Left lung (tissue), 4 donors: ENCODE measurements at regions not wholly inside any gene's neighbourhood (a gene's known extent, or its start where the extent isn't known, plus 50 kb on each side); places are given as distances from the start of the nearest gene placed in this dataset.

Source experiments
- ATAC-seq: fragments of 200-7000 bp; cut with Tn5 transposase; one replicate; pipeline ENCODE4 v1.9.1; 2020; ENCODE audit warnings: moderate library complexity
- DNase-seq, 4 donors: peaks; one replicate each; pipeline ENCODE4 v3.0.0-alpha.2; 2013 to 2020
- H3K27ac ChIP-seq, 2 donors: fragments of 200-600 bp; sonication (generic) in 1 of 2; one replicate each; pipeline versions ENCODE4 v1.5.0 to v1.8.0; 2020 to 2021
- H3K27me3 ChIP-seq, 2 donors: fragments of 200-600 bp; sonication (generic) in 1 of 2; one replicate each; pipeline versions ENCODE4 v1.5.0 to v1.8.0; 2020 to 2021
- H3K36me3 ChIP-seq, 2 donors: fragments of 200-600 bp; sonication (generic) in 1 of 2; one replicate each; pipeline versions ENCODE4 v1.5.0 to v1.8.0; 2020 to 2021
- H3K4me1 ChIP-seq, 2 donors: fragments of 200-600 bp; one replicate each; pipeline ENCODE4 v1.8.0; 2021
- H3K4me3 ChIP-seq, 2 donors: fragments of 200-600 bp; sonication (generic) in 1 of 2; one replicate each; pipeline versions ENCODE4 v1.5.0 to v1.8.0; 2020 to 2021; ENCODE audit warnings: mild to moderate bottlenecking in 1 of 2
- H3K9me3 ChIP-seq, 2 donors: fragments of 200-600 bp; sonication (generic) in 1 of 2; one replicate each; pipeline versions ENCODE4 v1.5.0 to v1.8.0; 2020 to 2021
- intact Hi-C, 2 donors: fragments of 100-400 bp; cut with DNase I; formaldehyde crosslinking; loops; one replicate each; pipeline versions ENCODE4 v1.11.2 to v1.14.2; 2022
- TF ChIP-seq, protein P1 (sequence below), 2 donors: fragments of 200-600 bp; sonication (generic) in 1 of 2; IDR thresholded peaks; one replicate each; pipeline versions ENCODE4 v1.5.0 to v1.8.0; 2021; ENCODE audit warnings: antibody characterized with exemption in 2 of 2
- donor health status: DM: no; HTN: yes; CAD: no.
- donor health status: DM: no; HTN: no; CAD: no.

DNA sequence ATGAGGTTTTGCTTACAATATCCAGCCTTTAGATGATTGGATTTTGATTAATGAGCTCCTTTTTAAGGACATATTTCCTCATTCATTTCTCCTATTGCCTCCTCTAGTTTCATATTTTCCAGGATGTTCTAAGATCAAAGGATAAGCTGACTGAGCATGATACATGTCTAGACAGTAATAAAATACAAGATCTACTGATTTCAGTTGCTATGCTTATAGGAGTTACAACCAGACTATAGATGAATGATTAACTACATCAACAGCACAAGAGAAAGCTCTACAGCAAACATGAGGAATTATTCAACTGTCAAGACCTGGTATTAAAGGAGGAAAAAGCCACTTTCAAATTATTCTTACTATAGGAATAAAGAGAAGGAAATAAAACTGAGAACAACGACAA lies 85.0 kb upstream of the LINC00305 start:
- no peak for DNase-seq
- ATAC-seq = no peak
- intact Hi-C loops = no loop called here
- H3K27me3 ChIP-seq = no peaks in the 10 kb centered on the region
- TF ChIP-seq, protein P1, sequence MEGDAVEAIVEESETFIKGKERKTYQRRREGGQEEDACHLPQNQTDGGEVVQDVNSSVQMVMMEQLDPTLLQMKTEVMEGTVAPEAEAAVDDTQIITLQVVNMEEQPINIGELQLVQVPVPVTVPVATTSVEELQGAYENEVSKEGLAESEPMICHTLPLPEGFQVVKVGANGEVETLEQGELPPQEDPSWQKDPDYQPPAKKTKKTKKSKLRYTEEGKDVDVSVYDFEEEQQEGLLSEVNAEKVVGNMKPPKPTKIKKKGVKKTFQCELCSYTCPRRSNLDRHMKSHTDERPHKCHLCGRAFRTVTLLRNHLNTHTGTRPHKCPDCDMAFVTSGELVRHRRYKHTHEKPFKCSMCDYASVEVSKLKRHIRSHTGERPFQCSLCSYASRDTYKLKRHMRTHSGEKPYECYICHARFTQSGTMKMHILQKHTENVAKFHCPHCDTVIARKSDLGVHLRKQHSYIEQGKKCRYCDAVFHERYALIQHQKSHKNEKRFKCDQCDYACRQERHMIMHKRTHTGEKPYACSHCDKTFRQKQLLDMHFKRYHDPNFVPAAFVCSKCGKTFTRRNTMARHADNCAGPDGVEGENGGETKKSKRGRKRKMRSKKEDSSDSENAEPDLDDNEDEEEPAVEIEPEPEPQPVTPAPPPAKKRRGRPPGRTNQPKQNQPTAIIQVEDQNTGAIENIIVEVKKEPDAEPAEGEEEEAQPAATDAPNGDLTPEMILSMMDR (IDR thresholded peaks at IDR 0.05) = no peak
- H3K4me3 ChIP-seq = no peak overlapping the region
- peaks cover 0 to 3% of the 10 kb centered on the region in 2 donors for H3K9me3 ChIP-seq
- no peak overlapping the region for H3K27ac ChIP-seq
- no peaks in the 10 kb centered on the region for H3K4me1 ChIP-seq
- no peaks in the 10 kb centered on the region for H3K36me3 ChIP-seq

DNA sequence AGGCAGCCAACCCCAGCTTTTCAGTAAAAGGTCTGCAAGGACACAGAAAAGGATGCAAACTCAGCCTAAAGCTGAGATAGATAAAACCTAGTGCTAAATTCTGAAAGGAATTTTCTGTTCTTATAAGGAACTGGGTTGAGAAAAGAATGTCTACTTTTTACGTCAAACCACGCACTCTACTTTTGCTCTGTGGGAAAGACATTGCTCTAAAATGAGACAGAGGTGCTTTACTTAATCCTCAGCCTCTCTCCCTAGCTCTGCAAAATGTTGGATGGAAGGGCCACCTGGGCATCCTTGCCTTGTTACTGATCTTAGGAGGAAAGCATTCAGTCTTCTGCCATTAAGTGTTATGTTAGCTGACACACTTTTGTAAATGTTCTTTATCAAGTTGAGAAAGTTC lies 72.1 kb upstream of the LINC00305 start:
- Histone ChIP-seq H3K27me3 (no peaks in the 10 kb centered on the region), H3K27ac (no peak overlapping the region), H3K9me3 (no peaks in the 10 kb centered on the region), H3K4me1 (no peaks in the 10 kb centered on the region), H3K36me3 (no peaks in the 10 kb centered on the region), H3K4me3 (no peak overlapping the region)
- TF ChIP-seq, protein P1 (IDR thresholded peaks at IDR 0.05) = no peak
- intact Hi-C loops = no loop called here
- DNase-seq (no peak), ATAC-seq (no peak)

DNA sequence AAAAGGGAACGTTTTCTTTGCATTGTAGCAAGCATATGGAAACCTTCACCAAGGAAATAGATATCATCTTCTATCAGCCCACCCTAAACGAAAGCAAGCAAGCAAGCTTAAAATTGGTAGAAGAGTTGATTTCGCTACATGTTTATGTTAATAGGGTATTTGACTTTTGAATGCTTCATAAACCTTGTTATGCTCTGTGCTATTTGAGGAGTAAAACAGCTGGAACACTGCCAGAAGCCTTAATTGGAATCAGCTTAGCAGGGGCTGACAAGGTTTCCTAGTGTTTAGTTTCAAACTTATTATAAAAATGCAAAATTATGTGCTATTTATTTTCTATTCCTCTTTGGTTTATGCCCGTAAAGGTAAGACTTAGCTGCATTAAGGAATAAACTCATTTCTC lies 70.6 kb upstream of the LINC00305 start:
- intact Hi-C loops = no loop called here
- Histone ChIP-seq H3K36me3 (no peaks in the 10 kb centered on the region), H3K4me3 (no peak overlapping the region), H3K4me1 (no peaks in the 10 kb centered on the region), H3K9me3 (no peaks in the 10 kb centered on the region), H3K27ac (no peak overlapping the region), H3K27me3 (no peaks in the 10 kb centered on the region)
- DNase-seq (no peak), ATAC-seq (no peak)
- TF ChIP-seq, protein P1 (IDR thresholded peaks at IDR 0.05) = no peak

DNA sequence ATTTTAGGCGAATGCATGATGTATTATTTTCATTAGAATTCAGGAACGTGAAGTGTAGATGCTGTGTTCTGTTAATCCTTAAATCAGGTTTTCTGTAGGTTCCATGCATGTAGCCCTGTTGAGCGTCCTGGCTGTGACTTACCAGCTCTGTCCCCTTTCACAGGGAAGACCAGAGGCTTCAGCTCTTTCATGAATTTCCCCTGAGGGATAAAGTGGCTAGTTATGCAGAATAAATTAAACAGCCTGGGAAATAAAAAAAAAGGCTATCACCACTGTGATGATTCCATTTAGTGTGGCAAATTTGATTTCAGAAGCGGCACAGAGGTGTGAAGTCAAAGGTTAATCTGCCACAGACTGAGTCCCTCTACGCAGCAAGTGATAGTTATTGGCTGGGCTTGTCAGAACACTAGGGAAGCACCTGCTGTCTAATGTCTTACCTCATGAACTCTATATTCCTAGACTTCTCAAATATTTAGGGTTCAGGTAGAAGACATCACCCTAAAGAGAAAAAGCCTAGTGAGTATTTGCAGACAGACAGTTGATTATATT lies 61.6 kb upstream of the LINC00305 start:
- intact Hi-C loops = no loop called here
- H3K27me3 ChIP-seq = no peaks in the 10 kb centered on the region
- H3K27ac ChIP-seq = no peak overlapping the region
- no peak overlapping the region for H3K4me3 ChIP-seq
- DNase-seq = no peak
- H3K36me3 ChIP-seq = no peaks in the 10 kb centered on the region
- no peaks in the 10 kb centered on the region for H3K9me3 ChIP-seq
- TF ChIP-seq, protein P1 (IDR thresholded peaks at IDR 0.05) = no peak
- peaks cover 0 to 5% of the 10 kb centered on the region in 2 donors for H3K4me1 ChIP-seq
- ATAC-seq = no peak

- Histone ChIP-seq H3K4me3 (no peak overlapping the region), H3K36me3 (no peaks in the 10 kb centered on the region), H3K27me3 (no peaks in the 10 kb centered on the region), H3K9me3 (no peaks in the 10 kb centered on the region), H3K27ac (no peak overlapping the region), H3K4me1 (peaks cover 0 to 5% of the 10 kb centered on the region in 2 donors)
- intact Hi-C loops = no loop called here
- TF ChIP-seq, protein P1 (IDR thresholded peaks at IDR 0.05) = no peak
- ATAC-seq (no peak), DNase-seq (no peak)
Measured at GRCh38 chr18:64208516-64208915, 59.6 kb upstream of the LINC00305 start.
